ENCODE measurements at regions not wholly inside any gene's neighbourhood (a gene's known extent, or its start where the extent isn't known, plus 50 kb on each side); places are given as distances from the start of the nearest gene placed in this dataset.

- Histone ChIP-seq H3K4me2 (ENCODE audit: low read length) (no peak overlapping the region), H3K4me3 (ENCODE audit: low read depth, low read length, poor library complexity, severe bottlenecking) (no peak overlapping the region), H3K27me3 (ENCODE audit: insufficient read depth, low read length) (no peaks in the 10 kb centered on the region), H3K9me3 (ENCODE audit: low read length) (no peaks in the 10 kb centered on the region), H4K20me1 (ENCODE audit: insufficient read depth, low read length) (no peaks in the 10 kb centered on the region), H3K36me3 (ENCODE audit: insufficient read depth, low read length) (no peaks in the 10 kb centered on the region), H2AFZ (ENCODE audit: low read length) (no peak overlapping the region), H3K4me1 (ENCODE audit: insufficient read depth, low read length, severe bottlenecking) (no peaks in the 10 kb centered on the region), H3K9me2 (ENCODE audit: low read depth, low read length) (no peaks in the 10 kb centered on the region), H3F3A (ENCODE audit: insufficient read depth, low read length) (no peaks in the 10 kb centered on the region), H3K27ac (ENCODE audit: low read depth, low read length, poor library complexity, severe bottlenecking) (no peak overlapping the region), H3K9ac (ENCODE audit: low read length) (no peak overlapping the region), H3K79me2 (ENCODE audit: insufficient read depth, low read length) (no peaks in the 10 kb centered on the region)
- TF ChIP-seq, protein P1, sequence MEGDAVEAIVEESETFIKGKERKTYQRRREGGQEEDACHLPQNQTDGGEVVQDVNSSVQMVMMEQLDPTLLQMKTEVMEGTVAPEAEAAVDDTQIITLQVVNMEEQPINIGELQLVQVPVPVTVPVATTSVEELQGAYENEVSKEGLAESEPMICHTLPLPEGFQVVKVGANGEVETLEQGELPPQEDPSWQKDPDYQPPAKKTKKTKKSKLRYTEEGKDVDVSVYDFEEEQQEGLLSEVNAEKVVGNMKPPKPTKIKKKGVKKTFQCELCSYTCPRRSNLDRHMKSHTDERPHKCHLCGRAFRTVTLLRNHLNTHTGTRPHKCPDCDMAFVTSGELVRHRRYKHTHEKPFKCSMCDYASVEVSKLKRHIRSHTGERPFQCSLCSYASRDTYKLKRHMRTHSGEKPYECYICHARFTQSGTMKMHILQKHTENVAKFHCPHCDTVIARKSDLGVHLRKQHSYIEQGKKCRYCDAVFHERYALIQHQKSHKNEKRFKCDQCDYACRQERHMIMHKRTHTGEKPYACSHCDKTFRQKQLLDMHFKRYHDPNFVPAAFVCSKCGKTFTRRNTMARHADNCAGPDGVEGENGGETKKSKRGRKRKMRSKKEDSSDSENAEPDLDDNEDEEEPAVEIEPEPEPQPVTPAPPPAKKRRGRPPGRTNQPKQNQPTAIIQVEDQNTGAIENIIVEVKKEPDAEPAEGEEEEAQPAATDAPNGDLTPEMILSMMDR (IDR thresholded peaks at IDR 0.05; ENCODE audit: low read length) = no peak
- no peak for TF ChIP-seq EZH2 (IDR thresholded peaks at IDR 0.05; ENCODE audit: borderline replicate concordance, low read length)
These were observed 245.2 kb upstream of the SDK2 start for GRCh38 chr17:73889439-73889838.

- Histone ChIP-seq H3K27me3 (ENCODE audit: insufficient read depth, low read length) (no peaks in the 10 kb centered on the region), H4K20me1 (ENCODE audit: insufficient read depth, low read length) (no peaks in the 10 kb centered on the region), H3K4me1 (ENCODE audit: insufficient read depth, low read length, severe bottlenecking) (no peaks in the 10 kb centered on the region), H3K79me2 (ENCODE audit: insufficient read depth, low read length) (no peaks in the 10 kb centered on the region), H3K9ac (ENCODE audit: low read length) (no peak overlapping the region), H3K36me3 (ENCODE audit: insufficient read depth, low read length) (no peaks in the 10 kb centered on the region), H3F3A (ENCODE audit: insufficient read depth, low read length) (no peaks in the 10 kb centered on the region), H2AFZ (ENCODE audit: low read length) (no peak overlapping the region), H3K9me2 (ENCODE audit: low read depth, low read length) (no peaks in the 10 kb centered on the region), H3K4me2 (ENCODE audit: low read length) (no peak overlapping the region), H3K27ac (ENCODE audit: low read depth, low read length, poor library complexity, severe bottlenecking) (no peak overlapping the region), H3K9me3 (ENCODE audit: low read length) (no peaks in the 10 kb centered on the region), H3K4me3 (ENCODE audit: low read depth, low read length, poor library complexity, severe bottlenecking) (no peak overlapping the region)
- no peak for TF ChIP-seq EZH2 (IDR thresholded peaks at IDR 0.05; ENCODE audit: borderline replicate concordance, low read length)
- TF ChIP-seq, protein P1 (IDR thresholded peaks at IDR 0.05; ENCODE audit: low read length) = no peak
These were observed 246.7 kb upstream of the SDK2 start for GRCh38 chr17:73890831-73891405.

DNA sequence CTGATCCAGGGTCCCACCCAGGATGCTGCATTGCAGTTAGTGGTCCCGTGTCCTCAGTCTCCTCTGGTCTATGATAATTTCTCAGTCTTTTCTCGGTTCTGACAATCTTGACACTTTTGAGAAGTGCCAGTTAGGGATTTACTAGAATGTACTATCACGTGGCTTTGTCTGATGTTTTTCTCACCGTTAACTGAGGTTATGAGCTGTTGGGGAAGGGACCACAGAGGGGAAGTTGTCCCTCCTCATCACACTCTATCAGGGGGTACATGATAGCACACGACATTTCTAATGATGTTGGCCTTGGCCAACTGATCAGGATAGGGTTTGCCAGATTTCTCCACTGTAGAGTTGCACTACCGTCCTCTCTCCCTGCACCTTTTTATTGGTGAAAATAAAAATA, 250.9 kb upstream of the SDK2 start:
- no peak overlapping the region for H3K9ac ChIP-seq (ENCODE audit: low read length)
- H3F3A ChIP-seq (ENCODE audit: insufficient read depth, low read length) = no peaks in the 10 kb centered on the region
- TF ChIP-seq, protein P1 (IDR thresholded peaks at IDR 0.05; ENCODE audit: low read length) = no peak
- no peak for TF ChIP-seq EZH2 (IDR thresholded peaks at IDR 0.05; ENCODE audit: borderline replicate concordance, low read length)
- H3K27me3 ChIP-seq (ENCODE audit: insufficient read depth, low read length) = no peaks in the 10 kb centered on the region; the same call in 1 of the 2 replicates
- H3K36me3 ChIP-seq (ENCODE audit: insufficient read depth, low read length) = no peaks in the 10 kb centered on the region
- no peaks in the 10 kb centered on the region for H3K9me2 ChIP-seq (ENCODE audit: low read depth, low read length)
- H3K4me1 ChIP-seq (ENCODE audit: insufficient read depth, low read length, severe bottlenecking) = no peaks in the 10 kb centered on the region
- H3K4me2 ChIP-seq (ENCODE audit: low read length) = no peak overlapping the region
- no peaks in the 10 kb centered on the region for H3K79me2 ChIP-seq (ENCODE audit: insufficient read depth, low read length)
- H3K4me3 ChIP-seq (ENCODE audit: low read depth, low read length, poor library complexity, severe bottlenecking) = no peak overlapping the region
- no peaks in the 10 kb centered on the region for H4K20me1 ChIP-seq (ENCODE audit: insufficient read depth, low read length)
- H3K9me3 ChIP-seq (ENCODE audit: low read length) = no peaks in the 10 kb centered on the region
- H2AFZ ChIP-seq (ENCODE audit: low read length) = no peak overlapping the region
- H3K27ac ChIP-seq (ENCODE audit: low read depth, low read length, poor library complexity, severe bottlenecking) = no peak overlapping the region

All from OCI-LY1 (cell line).